ENCODE measurements at regions not wholly inside any gene's neighbourhood (a gene's known extent, or its start where the extent isn't known, plus 50 kb on each side); places are given as distances from the start of the nearest gene placed in this dataset.

DNA sequence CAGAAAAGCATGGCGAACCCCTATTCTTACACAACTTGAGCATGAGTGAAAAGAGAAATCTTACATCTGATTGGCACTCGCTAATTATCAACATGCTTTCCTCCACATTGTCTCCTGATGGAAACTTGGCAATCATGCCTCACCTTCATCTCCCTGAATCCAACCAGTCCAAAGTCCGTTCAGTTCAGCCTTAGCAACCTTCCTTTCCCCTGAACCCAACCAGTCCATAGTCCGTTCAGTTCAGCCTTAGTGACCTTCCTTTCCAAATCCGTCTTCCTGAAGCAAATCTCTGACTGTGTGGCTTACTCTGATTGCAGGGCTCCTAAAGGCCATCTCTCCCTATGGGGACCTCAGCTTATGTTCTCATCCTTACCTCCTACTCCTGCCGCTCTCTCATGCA, 538.3 kb upstream of the CLINT1 start:
- DNase-seq: no peak

- no peak for DNase-seq
Measured at GRCh38 chr5:158394102-158394501, 535.2 kb upstream of the CLINT1 start.

GRCh38 chr5:158393457-158393856, 534.5 kb upstream of the CLINT1 start:
- DNase-seq: no peak

GRCh38 chr5:158392753-158393152, 533.8 kb upstream of the CLINT1 start:
- DNase-seq: no peak

DNA sequence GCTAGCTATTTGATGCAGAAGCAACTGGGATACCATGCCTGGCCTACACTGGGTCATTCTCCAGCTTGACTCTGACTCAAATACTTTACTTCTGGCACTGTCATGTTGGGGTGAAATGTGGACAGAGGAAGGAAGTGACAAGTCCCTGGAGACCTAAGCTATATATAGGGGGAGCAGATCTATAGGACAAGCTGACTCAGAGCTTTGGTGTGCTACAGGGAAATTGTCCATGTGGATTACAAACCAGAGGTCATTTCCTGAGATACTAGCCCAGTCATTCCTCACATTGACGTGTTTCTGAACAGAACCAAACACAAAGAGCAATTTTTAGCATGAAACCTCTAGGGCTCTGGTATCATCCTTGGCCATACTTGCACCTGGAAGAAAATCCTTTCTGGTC, 531.6 kb upstream of the CLINT1 start:
- DNase-seq: no peak

DNA sequence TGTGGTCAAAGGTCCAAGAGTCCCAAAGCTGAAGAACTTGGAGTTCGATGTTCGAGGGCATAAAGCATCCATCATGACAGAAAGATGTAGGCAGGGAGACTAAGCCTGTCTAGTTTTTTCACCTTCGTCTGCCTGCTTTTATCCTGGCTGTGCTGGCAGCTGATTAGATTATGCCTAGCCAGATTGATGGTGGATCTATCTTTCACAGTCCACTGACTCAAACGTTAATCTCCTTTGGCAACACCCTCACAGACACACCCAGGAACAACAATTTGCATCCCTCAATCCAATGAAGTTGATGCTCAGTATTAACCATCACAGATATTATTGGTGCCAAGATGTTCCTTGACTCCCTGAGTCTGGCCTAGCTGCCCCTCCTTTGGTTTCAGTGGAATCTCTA, 530.8 kb upstream of the CLINT1 start:
- no peak for DNase-seq

DNA sequence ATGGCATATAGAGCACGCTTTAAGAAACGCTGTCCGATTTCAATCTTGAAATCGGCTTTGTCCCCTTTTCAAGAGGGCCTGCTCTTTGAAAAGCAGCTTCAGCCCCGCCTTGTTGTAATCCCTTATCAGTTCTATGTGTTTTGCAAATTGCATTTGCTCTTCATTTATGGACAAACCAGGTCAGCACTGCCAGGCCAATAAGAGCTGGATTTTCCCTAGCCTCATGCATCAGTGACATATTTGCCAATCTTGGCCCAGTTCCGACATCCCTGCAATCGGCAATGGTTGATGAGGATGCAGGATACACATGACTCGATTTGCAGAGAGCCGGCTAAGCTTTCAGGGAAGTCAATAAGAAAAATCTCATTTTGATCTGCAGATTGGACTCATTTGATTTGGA, 529.1 kb upstream of the CLINT1 start:
- DNase-seq: no peak

- DNase-seq: no peak
Measured at GRCh38 chr5:158387499-158387898, 528.6 kb upstream of the CLINT1 start.

DNA sequence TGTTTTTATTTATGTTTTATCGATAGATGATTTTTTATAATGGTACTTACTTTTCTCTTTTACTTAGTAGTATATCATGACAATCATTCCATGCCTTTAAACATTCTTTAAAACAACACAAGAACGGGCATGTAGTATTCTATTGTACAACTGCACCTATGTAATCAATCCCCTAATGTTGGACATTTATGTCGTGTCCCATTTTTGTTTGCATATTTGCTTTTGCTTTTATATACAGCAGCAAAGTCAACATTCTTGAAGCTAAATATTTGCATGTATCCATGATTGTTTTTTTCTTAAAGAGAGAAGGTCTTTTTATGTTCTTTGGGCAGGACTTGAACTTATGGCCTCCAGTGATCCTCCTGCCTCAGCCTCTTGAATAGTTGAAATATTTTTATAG, 527.0 kb upstream of the CLINT1 start:
- no peak for DNase-seq

DNA sequence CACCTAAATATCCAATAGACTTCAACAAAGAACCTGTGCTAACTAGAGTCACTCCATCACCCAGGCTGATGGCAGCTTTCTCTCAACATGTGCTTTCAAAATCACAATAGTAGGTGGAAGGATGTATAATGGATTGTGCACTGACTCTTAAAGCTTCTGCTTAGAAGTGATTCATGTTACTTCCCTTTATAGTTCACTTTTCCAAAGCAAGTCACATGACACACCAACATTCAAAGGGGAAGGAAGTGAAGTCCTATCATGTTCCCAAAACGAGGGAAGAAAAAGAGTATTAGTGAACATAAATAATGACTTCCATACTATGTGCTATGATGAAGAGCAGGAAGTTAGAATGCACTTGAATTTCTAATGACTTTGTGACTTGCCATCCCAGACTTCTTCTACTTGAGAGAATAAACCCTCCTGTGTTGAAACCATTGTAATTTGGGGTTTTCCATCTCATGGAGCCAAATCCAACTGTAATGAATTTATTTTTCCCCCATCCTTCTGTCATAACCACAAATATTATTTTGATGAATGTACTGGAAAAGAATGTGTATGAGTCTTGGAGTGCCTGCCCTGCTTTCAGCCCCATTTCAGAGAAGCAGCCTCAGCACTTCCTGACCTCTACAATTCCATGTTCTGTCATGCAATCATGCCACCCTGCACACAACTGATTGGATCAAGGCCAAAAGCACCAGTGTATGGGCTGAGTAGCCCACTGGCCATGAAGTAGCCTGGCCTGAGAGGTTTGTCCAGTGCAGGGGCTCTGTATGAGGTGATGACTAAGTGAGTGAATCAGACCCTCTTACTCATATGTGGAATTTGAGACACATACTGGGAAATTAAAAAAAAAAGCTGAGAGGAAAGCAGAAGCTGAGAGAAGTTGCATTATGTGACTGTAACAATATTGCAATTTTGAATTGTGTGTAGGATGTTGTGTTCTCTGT, 525.9 kb upstream of the CLINT1 start:
- DNase-seq: peak; percentile 20

DNA sequence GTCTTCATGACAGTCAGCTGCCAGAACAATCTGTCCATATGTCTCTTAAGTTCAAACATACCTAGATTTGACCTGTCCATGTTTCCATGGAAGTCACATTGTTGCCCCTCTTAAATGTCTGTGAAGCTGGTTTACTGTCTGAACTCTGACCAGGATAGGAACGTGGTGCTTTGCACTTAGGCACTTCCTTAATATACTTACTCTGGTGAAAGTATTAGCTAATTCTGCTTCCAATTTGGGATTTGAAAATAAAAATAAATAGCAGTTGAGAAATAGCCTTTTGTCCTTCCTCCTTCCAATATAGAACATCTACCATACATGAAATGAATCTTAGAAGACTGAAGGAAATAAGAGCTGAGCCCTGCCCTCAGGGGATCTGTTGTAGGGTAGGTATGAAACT, 524.5 kb upstream of the CLINT1 start:
- DNase-seq: no peak

DNA sequence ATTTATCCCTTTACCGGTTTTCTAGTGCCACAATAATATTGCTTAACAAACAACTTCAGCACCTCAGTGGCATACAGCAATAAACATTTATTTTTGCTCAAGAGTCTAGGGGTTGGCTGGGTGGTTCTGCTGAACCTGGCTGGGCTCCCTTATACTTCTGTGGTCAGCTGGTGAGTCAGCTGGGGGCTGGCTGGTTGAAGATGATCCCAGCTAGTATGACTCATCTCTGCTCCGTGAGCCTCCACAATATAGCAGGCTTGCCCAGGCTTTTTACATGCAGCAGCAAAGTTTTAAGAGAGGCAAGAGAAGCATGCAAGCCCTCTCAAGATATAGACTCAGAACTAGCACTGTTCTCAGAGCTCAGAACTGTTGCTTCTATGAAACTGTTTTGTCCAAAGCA, 523.5 kb upstream of the CLINT1 start:
- DNase-seq: peak; percentile 69

GRCh38 chr5:158381614-158382160, 522.7 kb upstream of the CLINT1 start:
- no peak for DNase-seq

- no peak for DNase-seq
Measured at GRCh38 chr5:158380661-158381060, 521.7 kb upstream of the CLINT1 start.

DNA sequence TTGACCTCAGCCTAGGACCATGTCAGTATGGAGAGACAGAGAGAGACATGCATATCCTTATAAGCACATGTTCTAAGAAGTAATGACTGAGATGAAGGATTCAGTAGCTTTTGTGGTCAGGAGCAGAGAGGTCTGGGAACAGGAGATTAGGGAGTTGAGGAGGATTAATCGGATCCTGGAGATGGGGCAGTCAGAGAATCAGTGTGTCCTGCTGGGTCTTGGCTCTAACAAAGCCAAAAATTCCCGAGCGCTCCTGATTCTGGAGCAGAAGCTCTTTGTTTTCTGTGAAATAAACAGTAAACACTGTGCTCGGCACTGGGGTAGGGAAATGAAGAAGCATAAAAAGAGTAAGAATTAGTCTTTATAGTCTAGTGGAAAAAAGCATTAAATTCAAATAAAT, 520.0 kb upstream of the CLINT1 start:
- no peak for DNase-seq

GRCh38 chr5:158376679-158377078, 517.7 kb upstream of the CLINT1 start:
- no peak for DNase-seq

- DNase-seq: no peak
Measured at GRCh38 chr5:158375531-158375930, 516.6 kb upstream of the CLINT1 start.

- no peak for DNase-seq
Measured at GRCh38 chr5:158373608-158374395, 514.9 kb upstream of the CLINT1 start.

DNA sequence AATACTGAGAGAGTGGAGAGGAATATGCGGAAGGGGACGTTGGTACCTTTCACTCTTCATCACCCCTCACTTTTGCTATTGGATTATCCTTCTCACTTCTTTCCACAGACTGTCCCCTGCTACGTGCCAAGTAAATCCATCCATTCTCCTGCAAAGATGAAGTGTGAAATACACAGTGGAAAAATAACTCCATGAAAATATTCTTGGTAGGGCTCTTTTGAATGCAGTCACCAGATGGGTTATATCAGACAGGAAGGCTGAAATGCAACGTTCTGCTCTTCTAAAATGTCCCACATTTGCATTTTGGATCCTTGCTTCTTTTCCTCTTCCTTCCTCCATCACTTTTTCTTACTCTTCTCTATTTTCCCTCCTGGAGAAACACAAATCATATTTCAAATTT, 510.3 kb upstream of the CLINT1 start:
- DNase-seq: no peak

DNA sequence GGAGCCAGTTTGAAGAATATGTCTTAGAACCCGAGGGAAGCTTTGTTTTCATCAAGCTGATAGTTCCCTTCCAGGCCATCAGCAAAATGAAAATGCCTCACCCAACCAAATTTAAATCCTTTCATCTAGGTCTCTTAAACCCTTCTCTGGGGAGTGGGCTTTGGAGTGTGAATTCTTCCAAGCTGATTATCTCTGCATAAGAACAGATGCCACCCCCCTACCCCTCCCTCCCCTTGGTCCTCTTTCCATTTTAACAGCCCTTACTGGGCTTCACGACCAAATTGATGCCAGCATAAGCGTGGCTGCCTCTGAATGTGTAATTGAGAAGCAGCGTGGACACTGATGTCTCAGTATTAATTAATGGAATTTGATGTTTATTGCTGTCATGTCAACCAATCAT, 509.7 kb upstream of the CLINT1 start:
- DNase-seq: no peak

DNA sequence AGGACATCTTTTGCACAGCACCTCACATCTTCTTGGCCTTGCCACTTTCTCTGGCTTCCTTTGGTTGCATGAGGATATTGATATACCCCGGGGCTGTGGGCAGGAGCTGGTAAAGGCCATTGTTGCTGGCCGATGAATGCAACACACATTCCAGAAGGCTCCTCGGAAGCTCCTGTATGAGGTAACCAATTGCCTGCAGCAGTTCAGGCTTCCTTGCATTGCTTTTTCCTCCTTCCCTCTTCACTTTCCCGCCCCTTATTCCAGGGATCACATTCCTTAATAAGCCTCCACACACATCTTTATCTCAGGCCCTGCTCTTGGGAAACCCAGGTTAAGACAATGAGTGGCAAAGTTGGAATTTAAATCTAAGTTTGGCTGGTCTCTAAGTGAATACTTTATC, 505.4 kb upstream of the CLINT1 start:
- DNase-seq: no peak

DNA sequence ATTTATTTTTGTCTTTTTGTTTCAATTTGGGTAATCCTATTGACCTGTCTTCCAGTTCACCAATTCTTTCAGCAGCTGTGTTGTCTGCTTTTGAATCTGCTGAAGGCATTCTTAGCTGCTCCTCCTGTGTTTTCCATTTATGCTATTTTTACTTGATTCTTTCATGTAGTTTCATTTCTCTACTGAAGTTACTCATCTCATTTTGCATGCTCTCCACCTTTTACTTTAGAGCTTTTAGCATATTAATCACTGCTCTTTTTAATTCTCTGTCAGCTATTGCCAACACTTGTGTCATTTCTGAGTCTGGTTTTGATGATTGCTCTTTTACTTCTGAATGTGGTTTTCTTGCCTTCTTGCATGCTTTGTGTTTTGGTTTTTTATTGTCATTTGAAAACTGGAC, 496.0 kb upstream of the CLINT1 start:
- DNase-seq: peak; percentile 51

DNA sequence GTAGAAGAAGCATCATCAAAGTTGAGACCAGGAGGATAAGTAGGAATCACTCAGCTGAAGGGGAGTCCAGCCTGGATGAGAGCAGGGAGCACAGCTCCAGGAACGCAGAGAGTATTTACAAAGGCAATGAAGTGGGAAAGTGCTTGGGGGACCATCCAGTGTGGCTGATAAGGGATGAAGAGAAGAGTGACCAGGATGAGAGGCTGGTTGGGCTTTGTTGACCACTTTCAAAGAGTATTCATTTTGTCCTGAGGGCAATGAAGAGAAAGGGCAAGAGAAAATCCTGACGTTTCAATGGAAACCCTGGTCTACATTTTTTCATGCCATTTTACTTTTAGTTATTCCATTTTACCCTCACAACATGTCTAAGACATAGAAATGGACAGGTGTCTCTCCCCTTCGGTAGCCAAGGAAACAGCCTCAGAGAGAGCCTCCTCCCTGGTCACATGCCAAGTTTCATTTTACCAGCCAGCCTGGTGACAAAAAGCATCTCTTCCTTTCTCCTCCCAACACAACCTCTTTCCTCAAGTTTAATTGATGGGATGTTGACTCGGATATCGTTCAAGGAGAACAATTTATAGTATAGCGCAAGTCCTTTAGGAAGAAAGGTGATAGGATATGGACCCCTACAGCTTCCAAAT, 492.7 kb upstream of the CLINT1 start:
- DNase-seq: no peak

All from activated CD4-positive, alpha-beta T cell treated with anti-CD3 and anti-CD28 coated beads, Interleukin-2, amount 50 U/mL, for 16 hours (primary cell).